HepG2 (cell line): ENCODE measurements at regions not wholly inside any gene's neighbourhood (a gene's known extent, or its start where the extent isn't known, plus 50 kb on each side); places are given as distances from the start of the nearest gene placed in this dataset.

Experiments
- ATAC-seq: fragments of 200-7000 bp; cut with Tn5 transposase; 3 replicates; pipeline ENCODE4 v1.9.1; 2020; ENCODE audit warnings: mild to moderate bottlenecking, moderate library complexity
- BruUV-seq: library from RNA; stranded (reverse); fragments of 400-500 nt; replicated peaks from 2 replicates; lab custom pipeline; 2021; lab: Mats Ljungman, UMichigan
- CTCF ChIA-PET: fragments of 300-600 bp; formaldehyde crosslinking; extraction: SDS; loops from one replicate; lab custom pipeline; 2021; ENCODE audit warnings: low total read pairs, inconsistent platforms, low intra/inter-chr PET ratio; lab: Yijun Ruan, JAX
- POLR2A ChIA-PET: fragments of 350-600 bp; sonication (Branson Sonifier 250); formaldehyde crosslinking; loops from one replicate; lab custom pipeline; 2020; ENCODE audit warnings: antibody characterized with exemption, inconsistent platforms; lab: Yijun Ruan, JAX
- DNase-seq: peaks from one replicate; pipeline ENCODE4 v3.0.0-alpha.2; 2015; ENCODE audit warnings: low spot score
- FAIRE-seq: peaks from 3 replicates; lab custom pipeline; 2011; peaks lifted over from hg19 to GRCh38; lab: Jason Lieb, UNC
- H2AFZ ChIP-seq: one replicate; pipeline ENCODE4 v1.6.1; 2011; ENCODE audit warnings: low read length, inconsistent platforms
- H3K27ac ChIP-seq: fragments of 300-600 bp; 3 replicates; pipeline ENCODE4 v1.8.0; 2011; ENCODE audit warnings: mixed run types, mild to moderate bottlenecking, mixed read lengths, low read length, inconsistent platforms; ENCODE audit not compliant: insufficient read depth; ENCODE audit errors: extremely low read length
- H3K27me3 ChIP-seq, 2 experiments: fragments of 200-600 bp in 1 of 2; 2 replicates in 1 of 2; 3 replicates in 1 of 2; pipeline versions ENCODE4 v1.6.0 to v1.8.0; 2011; ENCODE audit warnings: low read length in 2 of 2, mild to moderate bottlenecking in 2 of 2, moderate library complexity in 2 of 2, inconsistent platforms in 1 of 2; ENCODE audit not compliant: insufficient read depth in 2 of 2, control insufficient read depth in 1 of 2
- H3K36me3 ChIP-seq, 2 experiments: fragments of 200-600 bp in 1 of 2; replicated peaks in 1 of 2; 2 replicates in 1 of 2; 3 replicates in 1 of 2; pipeline versions ENCODE4 v1.5.1 to v1.8.0; 2011; ENCODE audit warnings: low read length in 2 of 2, inconsistent platforms in 1 of 2; ENCODE audit not compliant: insufficient read depth in 2 of 2, control insufficient read depth in 1 of 2
- H3K4me1 ChIP-seq: 2 replicates; pipeline ENCODE4 v1.5.1; 2012; ENCODE audit warnings: low read length, inconsistent platforms; ENCODE audit not compliant: insufficient read depth
- H3K4me2 ChIP-seq: 2 replicates; pipeline ENCODE4 v1.6.0; 2011; ENCODE audit warnings: low read depth, low read length, inconsistent platforms
- H3K4me3 ChIP-seq, 3 experiments: fragments of 200-600 bp in 1 of 3; sonication (generic), shearing (Covaris generic) in 1 of 3; replicated peaks in 1 of 3; 2 replicates each; pipeline ENCODE4 v1.5.1; 2011 to 2016; ENCODE audit warnings: low read length in 3 of 3, inconsistent platforms in 2 of 3, low read depth in 2 of 3, mild to moderate bottlenecking in 2 of 3, control low read depth in 1 of 3, mixed read lengths in 1 of 3; ENCODE audit not compliant: insufficient read depth in 1 of 3
- H3K79me2 ChIP-seq: one replicate; pipeline ENCODE4 v1.6.1; 2011; ENCODE audit warnings: low read length, inconsistent platforms; ENCODE audit not compliant: insufficient read depth
- H3K9ac ChIP-seq: 2 replicates; pipeline ENCODE4 v1.6.0; 2011; ENCODE audit warnings: mild to moderate bottlenecking, low read depth, low read length, inconsistent platforms; ENCODE audit not compliant: insufficient read depth
- H3K9me3 ChIP-seq: 2 replicates; pipeline ENCODE4 v1.5.1; 2012; ENCODE audit warnings: mild to moderate bottlenecking, low read length
- H4K20me1 ChIP-seq: 2 replicates; pipeline ENCODE4 v1.6.0; 2011; ENCODE audit warnings: inconsistent platforms, mild to moderate bottlenecking, low read length, moderate library complexity; ENCODE audit not compliant: insufficient read depth
- ARID4A ChIP-seq: sonication (generic); formaldehyde crosslinking; IDR thresholded peaks from 2 replicates; pipeline ENCODE4 v1.5.0; 2020; ENCODE audit warnings: mild to moderate bottlenecking, missing genetic modification reagents, borderline replicate concordance
- CENPBD1 ChIP-seq: sonication (generic); formaldehyde crosslinking; IDR thresholded peaks from 2 replicates; pipeline ENCODE4 v1.8.0; 2022; ENCODE audit warnings: missing genetic modification reagents, low read depth, mild to moderate bottlenecking, borderline replicate concordance
- EEA1 ChIP-seq: sonication (generic); formaldehyde crosslinking; IDR thresholded peaks from 2 replicates; pipeline ENCODE4 v1.5.1; 2020; ENCODE audit warnings: mild to moderate bottlenecking, missing genetic modification reagents, borderline replicate concordance
- EHMT2 ChIP-seq: fragments of 200-600 bp; sonication (generic); IDR thresholded peaks from 2 replicates; pipeline ENCODE4 v1.7.0; 2017; ENCODE audit warnings: antibody characterized with exemption, low read depth, low read length, borderline replicate concordance
- GATAD2A ChIP-seq: IDR thresholded peaks from 2 replicates; pipeline ENCODE4 v1.6.1; 2016
- GMEB1 ChIP-seq: sonication (generic); formaldehyde crosslinking; IDR thresholded peaks from 2 replicates; pipeline ENCODE4 v1.5.1; 2020; ENCODE audit warnings: missing genetic modification reagents, mild to moderate bottlenecking, borderline replicate concordance
- HIVEP1 ChIP-seq: sonication (generic); formaldehyde crosslinking; IDR thresholded peaks from 2 replicates; pipeline ENCODE4 v1.4.0; 2020; ENCODE audit warnings: mild to moderate bottlenecking, missing genetic modification reagents
- HMGXB4 ChIP-seq, 2 experiments: sonication (generic) in 1 of 2; formaldehyde crosslinking in 1 of 2; IDR thresholded peaks; 2 replicates each; pipeline versions ENCODE4 v1.4.0 to v1.6.1; 2018 to 2020; ENCODE audit warnings: missing genetic modification reagents in 2 of 2, borderline replicate concordance in 1 of 2, low read depth in 1 of 2, mild to moderate bottlenecking in 1 of 2, missing biosample characterization in 1 of 2
- MAFF ChIP-seq: IDR thresholded peaks from 2 replicates; pipeline ENCODE4 v1.6.1; 2011; ENCODE audit warnings: low read depth, low read length, improper control_type of control experiment
- PRMT3 ChIP-seq: sonication (generic); formaldehyde crosslinking; IDR thresholded peaks from 2 replicates; pipeline ENCODE4 v1.8.1; 2022; ENCODE audit warnings: low read depth, mild to moderate bottlenecking, moderate library complexity, missing genetic modification reagents, borderline replicate concordance
- SMYD3 ChIP-seq: sonication (generic); formaldehyde crosslinking; IDR thresholded peaks from 2 replicates; pipeline ENCODE4 v1.8.1; 2023; ENCODE audit warnings: mild to moderate bottlenecking, missing genetic modification reagents
- SP1 ChIP-seq, 2 experiments: fragments of 450-650 bp in 1 of 2; sonication (generic) in 1 of 2; formaldehyde crosslinking in 1 of 2; IDR thresholded peaks; 2 replicates each; pipeline versions ENCODE4 v1.4.0 to v1.6.1; 2016 to 2020; ENCODE audit warnings: missing genetic modification reagents in 1 of 2
- ZBTB20 ChIP-seq: sonication (generic); formaldehyde crosslinking; IDR thresholded peaks from 2 replicates; pipeline ENCODE4 v1.8.1; 2023; ENCODE audit warnings: missing genetic modification reagents, low read depth, mild to moderate bottlenecking, borderline replicate concordance
- WGBS: methylation state at CpG from one replicate; pipeline ENCODE4 v1.1.6; 2017; ENCODE audit warnings: low lambda C conversion rate; 5-methylcytosine and 5-hydroxymethylcytosine counted together
- in situ Hi-C: cut with HindIII; loops from 2 replicates; pipeline ENCODE4 v1.10.0; 2017; ENCODE audit warnings: low pct_unique_long_range_greater_than_20kb; ENCODE audit not compliant: extremely low pct_ligation_motif_present
- intact Hi-C: fragments of 100-400 bp; cut with micrococcal nuclease; formaldehyde crosslinking; loops from one replicate; pipeline ENCODE4 v1.10.0; 2022; ENCODE audit not compliant: unreplicated experiment

- WGBS: 23% methylated on average over 2 of the region's 2 CpGs
- no peak overlapping the region for H3K27ac ChIP-seq
- TF ChIP-seq GMEB1 (CRISPR knock-in tag): no peak
- no peak for TF ChIP-seq ARID4A (CRISPR knock-in tag)
- TF ChIP-seq EEA1 (CRISPR knock-in tag): no peak
- TF ChIP-seq HIVEP1 (CRISPR knock-in tag): no peak
- TF ChIP-seq HMGXB4 (CRISPR knock-in tag; IDR thresholded peaks at IDR 0.05; ENCODE audit: borderline replicate concordance in 1 of 2, low read depth in 1 of 2): no peak
- no peak for TF ChIP-seq CENPBD1 (CRISPR knock-in tag)
- no peak for TF ChIP-seq PRMT3 (CRISPR knock-in tag)
- no peak for TF ChIP-seq SMYD3 (CRISPR knock-in tag)
- no peak for TF ChIP-seq GATAD2A
- no peak for TF ChIP-seq MAFF
- TF ChIP-seq ZBTB20 (CRISPR knock-in tag): no peak
- TF ChIP-seq SP1 (IDR thresholded peaks at IDR 0.05): no peak
- TF ChIP-seq SP1 (CRISPR knock-in tag; IDR thresholded peaks at IDR 0.05): no peak
- TF ChIP-seq EHMT2: no peak
- TF ChIP-seq, all 625 proteins: peak for 0
- Histone ChIP-seq H3K36me3 (no peaks in the 10 kb centered on the region), H3K9ac (no peak overlapping the region), H3K9me3 (no peaks in the 10 kb centered on the region), H3K4me2 (no peak overlapping the region), H3K4me3 (no peak overlapping the region), H3K79me2 (no peaks in the 10 kb centered on the region), H3K27me3 (no peaks in the 10 kb centered on the region), H2AFZ (no peak overlapping the region), H4K20me1 (no peaks in the 10 kb centered on the region), H3K4me1 (no peaks in the 10 kb centered on the region)
- POLR2A ChIA-PET: no interaction called here
- ATAC-seq (no peak), DNase-seq (no peak), FAIRE-seq (no peak)
- CTCF ChIA-PET: no interaction called here
- in situ Hi-C loops (no loop called here), intact Hi-C loops (no loop called here)
- BruUV-seq: no TSS peak
Observed at GRCh38 chr16:49057391-49057790, 224.2 kb downstream of the CBLN1 start.
